ENCODE measurements at regions not wholly inside any gene's neighbourhood (a gene's known extent, or its start where the extent isn't known, plus 50 kb on each side); places are given as distances from the start of the nearest gene placed in this dataset.
"Not testable (repeated sequence)": the region's sequence is repeated elsewhere in the genome, so short reads cannot be mapped to it uniquely, and the experiment has no call there.

DNA sequence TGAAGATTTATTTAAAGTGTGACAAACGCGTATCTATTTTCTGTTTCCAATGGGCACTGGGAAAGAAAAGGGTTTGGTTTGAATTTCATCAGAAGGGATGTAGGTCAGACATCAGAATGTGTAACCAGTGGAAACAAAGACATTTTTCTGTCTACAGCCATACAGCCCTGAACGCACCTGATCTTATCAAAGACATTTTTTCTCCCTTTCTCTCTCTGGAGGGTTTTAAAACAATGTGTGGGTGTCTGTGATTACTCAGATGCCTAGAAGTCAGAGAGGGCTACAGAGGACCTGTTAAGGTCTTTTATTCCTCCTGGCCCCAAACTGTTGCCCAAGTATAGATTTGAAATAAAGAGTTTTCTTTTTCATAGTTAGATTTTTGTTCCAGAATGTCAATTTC, 208.6 kb upstream of the LRRC61 start:
- not testable (repeated sequence) for TF ChIP-seq CTCF (conservative IDR thresholded peaks at IDR 0.05); EZH2 (IDR thresholded peaks at IDR 0.05; ENCODE audit: low read depth)
